Transverse colon (tissue), 4 donors: ENCODE measurements at regions not wholly inside any gene's neighbourhood (a gene's known extent, or its start where the extent isn't known, plus 50 kb on each side); places are given as distances from the start of the nearest gene placed in this dataset.
A peak's percentile ranks its signal among the peaks of the same experiment; 100 is the strongest.

Experiments used
- DNase-seq: peaks from one replicate; pipeline ENCODE4 v3.0.0-alpha.2; 2019
- H3K27ac ChIP-seq, 4 donors: fragments of 200-600 bp; sonication (generic); 2 replicates each; pipeline ENCODE4 v1.5.1; 2016 to 2018; ENCODE audit warnings: inconsistent platforms in 4 of 4
- H3K27me3 ChIP-seq: fragments of 200-600 bp; sonication (generic); 2 replicates; pipeline ENCODE4 v1.5.1; 2017; ENCODE audit warnings: inconsistent platforms
- H3K36me3 ChIP-seq, 4 donors: fragments of 200-600 bp; sonication (generic); 2 replicates each; pipeline ENCODE4 v1.5.1; 2017 to 2019; ENCODE audit warnings: inconsistent platforms in 4 of 4
- H3K4me1 ChIP-seq, 4 donors: fragments of 200-600 bp; sonication (generic); 2 replicates each; pipeline ENCODE4 v1.5.1; 2017 to 2020; ENCODE audit warnings: inconsistent platforms in 4 of 4
- H3K4me3 ChIP-seq, 4 donors: fragments of 200-600 bp; sonication (generic); 1 replicate in 1 of 4; 2 replicates in 3 of 4; pipeline versions ENCODE4 v1.5.1 to v1.6.1; 2017 to 2019; ENCODE audit warnings: inconsistent platforms in 4 of 4
- H3K9me3 ChIP-seq, 2 donors: fragments of 200-600 bp; sonication (generic); 2 replicates each; pipeline ENCODE4 v1.5.1; 2017 to 2019; ENCODE audit warnings: inconsistent platforms in 2 of 2
- CTCF ChIP-seq, 5 experiments: fragments of 200-600 bp in 3 of 5; fragments of 450-650 bp in 2 of 5; sonication (generic) in 3 of 5; IDR thresholded peaks; 1 replicate in 2 of 5; 2 replicates in 3 of 5; pipeline ENCODE4 v1.5.1; 2016 to 2017; ENCODE audit warnings: antibody characterized with exemption in 5 of 5, inconsistent platforms in 3 of 5, mild to moderate bottlenecking in 2 of 5, moderate library complexity in 1 of 5
- EP300 ChIP-seq: sonication (generic); formaldehyde crosslinking; IDR thresholded peaks from one replicate; pipeline ENCODE4 v1.6.1; 2017; ENCODE audit warnings: antibody characterized with exemption, low read depth
- POLR2A ChIP-seq: fragments of 450-650 bp; IDR thresholded peaks from one replicate; pipeline ENCODE4 v1.6.1; 2016; ENCODE audit warnings: antibody characterized with exemption, mild to moderate bottlenecking, moderate library complexity
- POLR2AphosphoS5 ChIP-seq, 3 donors: sonication (generic); formaldehyde crosslinking; IDR thresholded peaks; one replicate each; pipeline ENCODE4 v1.6.1; 2016; ENCODE audit warnings: antibody characterized with exemption in 3 of 3
- WGBS, 2 donors: methylation state at CpG; one replicate each; pipeline ENCODE4 v1.1.5; 2018; ENCODE audit warnings: low coverage in 1 of 2; 5-methylcytosine and 5-hydroxymethylcytosine counted together
- in situ Hi-C, 4 donors: fragments of 200-750 bp; cut with MboI; loops; one replicate each; pipeline versions ENCODE4 v1.15.0 to v1.15.1; 2017; ENCODE audit warnings: low sequenced_read_pairs in 3 of 4, low pct_ligation_motif_present in 1 of 4, low pct_unique_long_range_greater_than_20kb in 1 of 4
- intact Hi-C: fragments of 100-400 bp; cut with DNase I; formaldehyde crosslinking; loops from one replicate; pipeline ENCODE4 v1.15.1; 2023; ENCODE audit warnings: low total_unique reads

- H3K4me1 ChIP-seq, result peaks cover 12 to 39% (median 25%) of the 10 kb centered on the region in 4 donors
- no peak for TF ChIP-seq EP300
- TF ChIP-seq POLR2AphosphoS5 (IDR thresholded peaks at IDR 0.05), result peak in 2 of 3 donors; percentile 2 to 14
- peak; percentile 54 for TF ChIP-seq POLR2A
- no peak for TF ChIP-seq CTCF (IDR thresholded peaks at IDR 0.05)
- no peaks in the 10 kb centered on the region for H3K9me3 ChIP-seq
- peak overlapping the region; percentile 75 to 84 (median 80) for H3K27ac ChIP-seq
- H3K36me3 ChIP-seq, result no peaks in the 10 kb centered on the region
- H3K27me3 ChIP-seq, result peaks cover 99% of the 10 kb centered on the region
- in situ Hi-C loops (loop anchor here (10.0 to 25.0 kb wide), 5 partner anchors 418 to 960 kb away; no protein-coding TSS in a partner anchor), intact Hi-C loops (loop anchor here (5.0 kb wide), 1 partner anchor 958 kb away; no protein-coding TSS in a partner anchor)
- H3K4me3 ChIP-seq, result peak overlapping the region; percentile 36 to 59 (median 48)
- WGBS, 2 donors, result 3% methylated on average over 24 of the region's 57 CpGs; no CpG with 5 or more reads in 1 of the 2 donors
- DNase-seq, result peak; percentile 59
Measured at GRCh38 chr11:16604794-16605388, 133.6 kb upstream of the C11orf58 start.

GRCh38 chr11:16603890-16604793 lies 134.3 kb upstream of the C11orf58 start:
- intact Hi-C loops (no loop called here), in situ Hi-C loops (loop anchor here (10.0 to 25.0 kb wide), 5 partner anchors 417 to 959 kb away; no protein-coding TSS in a partner anchor)
- Histone ChIP-seq H3K27ac (peak overlapping the region; percentile 75 to 84 (median 80)), H3K9me3 (no peaks in the 10 kb centered on the region), H3K4me1 (peaks cover 12 to 39% (median 25%) of the 10 kb centered on the region in 4 donors), H3K27me3 (peaks cover 93% of the 10 kb centered on the region), H3K4me3 (peak overlapping the region; percentile 36 to 59 (median 48)), H3K36me3 (no peaks in the 10 kb centered on the region)
- TF ChIP-seq POLR2A (no peak), CTCF (IDR thresholded peaks at IDR 0.05) (no peak), POLR2AphosphoS5 (IDR thresholded peaks at IDR 0.05) (no peak), EP300 (no peak)
- DNase-seq, result peak; percentile 46
- 28% methylated on average over 52 of the region's 53 CpGs; no CpG with 5 or more reads in 1 of the 2 donors for WGBS, 2 donors

GRCh38 chr11:16603245-16603644 lies 135.2 kb upstream of the C11orf58 start:
- H3K36me3 ChIP-seq, result no peaks in the 10 kb centered on the region
- H3K4me3 ChIP-seq, result no peak overlapping the region
- no peak for DNase-seq
- H3K4me1 ChIP-seq, result peaks cover 12 to 39% (median 25%) of the 10 kb centered on the region in 4 donors
- peak overlapping the region in 1 of 4 donors; percentile 81 for H3K27ac ChIP-seq
- in situ Hi-C loops (loop anchor here (10.0 to 25.0 kb wide), 5 partner anchors 416 to 958 kb away; no protein-coding TSS in a partner anchor), intact Hi-C loops (no loop called here)
- H3K27me3 ChIP-seq, result peaks cover 84% of the 10 kb centered on the region
- H3K9me3 ChIP-seq, result no peaks in the 10 kb centered on the region
- 85 to 89% methylated on average over 2 of the region's 2 CpGs for WGBS, 2 donors
- TF ChIP-seq EP300 (no peak), POLR2AphosphoS5 (IDR thresholded peaks at IDR 0.05) (no peak), CTCF (IDR thresholded peaks at IDR 0.05) (no peak), POLR2A (no peak)

GRCh38 chr11:16598906-16599305 lies 139.5 kb upstream of the C11orf58 start:
- H3K27me3 ChIP-seq, result peaks cover 42% of the 10 kb centered on the region
- no peak for DNase-seq
- H3K36me3 ChIP-seq, result no peaks in the 10 kb centered on the region
- WGBS, 2 donors, result 82 to 86% methylated on average over 7 of the region's 7 CpGs
- in situ Hi-C loops, result no loop called here
- no peaks in the 10 kb centered on the region for H3K9me3 ChIP-seq
- TF ChIP-seq POLR2A (no peak), CTCF (IDR thresholded peaks at IDR 0.05) (no peak), POLR2AphosphoS5 (IDR thresholded peaks at IDR 0.05) (no peak), EP300 (no peak)
- H3K4me1 ChIP-seq, result peaks cover 0 to 3% (median 0%) of the 10 kb centered on the region in 4 donors
- intact Hi-C loops, result no loop called here
- no peak overlapping the region for H3K4me3 ChIP-seq
- no peak overlapping the region for H3K27ac ChIP-seq
